GM10248 (cell line): ENCODE measurements at regions not wholly inside any gene's neighbourhood (a gene's known extent, or its start where the extent isn't known, plus 50 kb on each side); places are given as distances from the start of the nearest gene placed in this dataset.

Source experiments
- CTCF ChIA-PET: fragments of 300-600 bp; sonication (Branson Sonifier 250); formaldehyde crosslinking; extraction: SDS; loops from one replicate; lab custom pipeline; 2021; ENCODE audit warnings: antibody characterized with exemption; lab: Yijun Ruan, JAX
- POLR2A ChIA-PET: fragments of 350-650 bp; sonication (Branson Sonifier 250); formaldehyde crosslinking; extraction: SDS; loops from one replicate; lab custom pipeline; 2020; ENCODE audit warnings: antibody characterized with exemption; lab: Yijun Ruan, JAX
- DNase-seq: peaks from one replicate; pipeline ENCODE4 v3.0.0; 2012; ENCODE audit errors: extremely low spot score
- CTCF ChIP-seq: IDR thresholded peaks from 2 replicates; pipeline ENCODE4 v1.5.1; 2012; ENCODE audit warnings: mild to moderate bottlenecking, low read depth; ENCODE audit errors: extremely low read depth, missing control alignments, control extremely low read depth

GRCh38 chr9:118059484-118060278 lies 355.5 kb downstream of the TLR4 start:
- ChIA-PET POLR2A (no interaction called here), CTCF (interaction anchor here (1.7 kb wide), 1 partner anchor 20 kb away, joined by 3 read pairs; no protein-coding TSS in a partner anchor)
- no peak for TF ChIP-seq CTCF
- DNase-seq = no peak

GRCh38 chr9:118083161-118083560 lies 379.0 kb downstream of the TLR4 start:
- no peak for TF ChIP-seq CTCF
- ChIA-PET CTCF (no interaction called here), POLR2A (no interaction called here)
- no peak for DNase-seq

- no peak for DNase-seq
- POLR2A ChIA-PET = no interaction called here
- CTCF ChIA-PET = interaction anchor here (1.1 kb wide), 1 partner anchor 8 kb away, joined by 5 read pairs; no protein-coding TSS in a partner anchor
- no peak for TF ChIP-seq CTCF
Measured at GRCh38 chr9:118088090-118088489, 383.9 kb downstream of the TLR4 start.

- no peak for TF ChIP-seq CTCF
Measured at GRCh38 chr9:118091226-118091625, 387.0 kb downstream of the TLR4 start.

GRCh38 chr9:118091711-118092500 lies 387.7 kb downstream of the TLR4 start:
- ChIA-PET POLR2A (no interaction called here), CTCF (no interaction called here)
- no peak for TF ChIP-seq CTCF
- DNase-seq = no peak

More at GRCh38 chr9:118091226-118091625, 387.0 kb downstream of the TLR4 start:
- ChIA-PET CTCF (no interaction called here), POLR2A (no interaction called here)
- no peak for DNase-seq

- ChIA-PET POLR2A (no interaction called here), CTCF (no interaction called here)
Measured at GRCh38 chr9:118094387-118094786, 390.2 kb downstream of the TLR4 start.

More at GRCh38 chr9:118094387-118094786, 390.2 kb downstream of the TLR4 start:
- DNase-seq = no peak
- no peak for TF ChIP-seq CTCF
